GM18867 (cell line): ENCODE measurements at regions not wholly inside any gene's neighbourhood (a gene's known extent, or its start where the extent isn't known, plus 50 kb on each side); places are given as distances from the start of the nearest gene placed in this dataset.
A peak's percentile ranks its signal among the peaks of the same experiment; 100 is the strongest.
"Not testable (repeated sequence)": the region's sequence is repeated elsewhere in the genome, so short reads cannot be mapped to it uniquely, and the experiment has no call there.

Experiments
- ATAC-seq: cut with Tn5 transposase; IDR thresholded peaks from one replicate; pipeline ENCODE4 v1.9.1; 2021; ENCODE audit warnings: mild to moderate bottlenecking, moderate library complexity; ENCODE audit not compliant: unreplicated experiment

DNA sequence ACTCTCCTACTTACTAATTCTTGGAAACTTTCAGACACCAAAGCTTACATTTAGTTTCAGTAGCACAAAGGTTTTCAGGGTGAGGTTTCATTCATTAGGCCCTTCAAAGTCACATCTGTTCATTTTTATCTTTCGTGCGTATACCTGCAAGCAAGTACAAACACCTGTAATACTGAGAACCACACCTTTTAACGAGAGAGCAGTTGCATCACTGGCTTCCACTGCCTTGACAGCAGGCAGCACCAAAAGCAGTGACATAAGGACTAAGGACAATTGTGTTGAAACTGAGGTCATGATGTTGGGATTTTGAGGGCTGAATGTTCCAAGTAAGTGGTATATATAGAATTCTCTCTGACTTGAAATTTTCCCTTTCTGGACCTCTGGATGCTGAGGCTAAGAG lies 61.1 kb downstream of the GOLGA6L25 start:
- peak; percentile 54 for ATAC-seq

DNA sequence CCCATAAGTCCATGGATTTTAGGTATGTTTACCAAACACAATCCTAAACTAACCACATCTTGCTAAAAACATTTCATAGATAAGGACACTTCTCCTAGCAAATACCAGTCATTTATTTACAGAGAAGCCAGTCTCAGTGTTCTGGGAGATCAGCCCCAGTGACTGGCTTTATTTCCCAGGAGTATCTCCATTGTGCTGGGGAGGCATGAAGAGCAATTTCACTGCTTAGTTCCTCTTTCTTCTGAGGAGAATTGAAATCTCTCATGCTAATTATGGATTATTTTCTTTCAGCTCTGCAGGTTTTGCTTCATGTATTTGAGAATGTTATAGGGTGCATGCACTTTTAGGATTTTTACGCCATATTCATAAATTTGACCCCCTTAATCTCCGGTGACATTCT lies 68.3 kb downstream of the GOLGA6L25 start:
- ATAC-seq = not testable (repeated sequence)

DNA sequence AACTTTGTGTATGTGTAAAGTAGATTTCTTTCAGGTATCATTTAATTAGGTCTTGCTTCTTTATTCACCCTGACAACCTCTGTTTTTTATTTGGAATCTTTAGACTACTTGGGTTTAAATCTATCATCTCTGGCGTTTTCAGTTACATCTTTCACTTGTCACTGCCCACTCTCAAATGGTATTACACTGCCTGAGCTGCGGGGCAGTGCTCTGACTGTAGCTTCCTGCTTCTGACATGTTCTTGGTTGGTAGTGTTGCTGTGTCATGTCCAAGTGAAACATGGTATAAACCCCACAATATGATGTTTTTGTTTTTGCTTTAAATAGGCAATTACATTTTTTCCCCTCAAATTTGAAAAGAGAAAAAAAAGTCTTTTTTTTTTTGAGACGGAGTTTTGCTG lies 68.8 kb downstream of the GOLGA6L25 start:
- not testable (repeated sequence) for ATAC-seq

DNA sequence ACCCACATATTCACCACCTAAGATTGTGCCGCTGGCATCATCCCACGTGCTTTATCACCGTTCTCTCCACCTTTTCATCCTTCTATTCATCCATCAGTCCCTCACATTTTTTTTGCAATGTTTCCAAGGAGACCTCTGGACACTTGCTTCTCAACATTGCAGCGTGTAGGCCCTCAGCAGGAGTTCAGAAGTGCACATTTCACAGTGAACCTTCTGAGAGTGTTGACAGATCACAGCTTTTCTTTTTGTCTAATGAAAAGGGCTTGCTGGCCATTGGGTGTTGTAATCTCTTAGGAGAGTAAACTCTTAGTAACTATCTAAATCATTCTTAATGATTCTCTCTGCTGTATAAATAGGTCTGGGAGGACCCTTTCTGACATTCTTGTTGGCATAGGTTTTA lies 71.0 kb downstream of the GOLGA6L25 start:
- not testable (repeated sequence) for ATAC-seq

DNA sequence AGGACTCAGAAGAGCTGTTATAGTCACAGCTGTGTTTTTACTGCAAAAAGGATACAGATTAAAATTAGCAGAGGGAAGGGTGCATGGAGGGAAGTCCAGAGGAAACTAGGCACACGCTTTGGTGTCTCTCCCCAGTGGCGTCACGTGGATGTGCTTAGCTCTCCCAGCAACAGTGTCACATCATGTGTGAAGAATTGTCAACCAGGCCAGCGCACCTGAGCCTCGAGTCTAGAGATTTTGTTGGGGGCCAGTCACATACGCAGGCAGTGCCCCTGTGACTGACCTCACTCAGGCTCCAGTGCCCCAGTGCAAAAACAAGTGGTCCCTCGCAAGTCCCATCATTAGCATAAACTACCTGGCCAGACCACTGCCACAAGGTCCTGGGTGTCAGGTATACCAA lies 73.2 kb downstream of the GOLGA8M start:
- ATAC-seq = not testable (repeated sequence)
